ENCODE measurements at regions not wholly inside any gene's neighbourhood (a gene's known extent, or its start where the extent isn't known, plus 50 kb on each side); places are given as distances from the start of the nearest gene placed in this dataset.

GRCh38 chr4:36930562-36931111 lies 313.9 kb upstream of the NWD2 start:
- TF ChIP-seq CTCF (conservative IDR thresholded peaks at IDR 0.05; ENCODE audit: control insufficient read depth, insufficient read depth, low read depth, low read length) = no peak
- no peak for DNase-seq (ENCODE audit: low read depth)
- no peak overlapping the region for H3K4me3 ChIP-seq (ENCODE audit: control insufficient read depth, low read depth, low read length)

- no peak for DNase-seq (ENCODE audit: low read depth)
- TF ChIP-seq CTCF (conservative IDR thresholded peaks at IDR 0.05; ENCODE audit: control insufficient read depth, insufficient read depth, low read depth, low read length) = no peak
- no peak overlapping the region for H3K4me3 ChIP-seq (ENCODE audit: control insufficient read depth, low read depth, low read length)
These were observed 300.3 kb upstream of the NWD2 start for GRCh38 chr4:36944232-36944631.

- no peak overlapping the region for H3K4me3 ChIP-seq (ENCODE audit: control insufficient read depth, low read depth, low read length)
- no peak for TF ChIP-seq CTCF (conservative IDR thresholded peaks at IDR 0.05; ENCODE audit: control insufficient read depth, insufficient read depth, low read depth, low read length)
- DNase-seq (ENCODE audit: low read depth) = no peak
These were observed 283.1 kb upstream of the NWD2 start for GRCh38 chr4:36961420-36961819.

GRCh38 chr4:36966756-36967460 lies 277.6 kb upstream of the NWD2 start:
- TF ChIP-seq CTCF (conservative IDR thresholded peaks at IDR 0.05; ENCODE audit: control insufficient read depth, insufficient read depth, low read depth, low read length) = no peak
- DNase-seq (ENCODE audit: low read depth) = no peak
- H3K4me3 ChIP-seq (ENCODE audit: control insufficient read depth, low read depth, low read length) = no peak overlapping the region

- DNase-seq (ENCODE audit: low read depth) = no peak
- no peak for TF ChIP-seq CTCF (conservative IDR thresholded peaks at IDR 0.05; ENCODE audit: control insufficient read depth, insufficient read depth, low read depth, low read length)
- no peak overlapping the region for H3K4me3 ChIP-seq (ENCODE audit: control insufficient read depth, low read depth, low read length)
These were observed 265.0 kb upstream of the NWD2 start for GRCh38 chr4:36979533-36979932.

- no peak for TF ChIP-seq CTCF (conservative IDR thresholded peaks at IDR 0.05; ENCODE audit: control insufficient read depth, insufficient read depth, low read depth, low read length)
- no peak overlapping the region for H3K4me3 ChIP-seq (ENCODE audit: control insufficient read depth, low read depth, low read length)
- DNase-seq (ENCODE audit: low read depth) = no peak
These were observed 254.2 kb upstream of the NWD2 start for GRCh38 chr4:36990128-36990872.
